ENCODE measurements at regions not wholly inside any gene's neighbourhood (a gene's known extent, or its start where the extent isn't known, plus 50 kb on each side); places are given as distances from the start of the nearest gene placed in this dataset.

DNA sequence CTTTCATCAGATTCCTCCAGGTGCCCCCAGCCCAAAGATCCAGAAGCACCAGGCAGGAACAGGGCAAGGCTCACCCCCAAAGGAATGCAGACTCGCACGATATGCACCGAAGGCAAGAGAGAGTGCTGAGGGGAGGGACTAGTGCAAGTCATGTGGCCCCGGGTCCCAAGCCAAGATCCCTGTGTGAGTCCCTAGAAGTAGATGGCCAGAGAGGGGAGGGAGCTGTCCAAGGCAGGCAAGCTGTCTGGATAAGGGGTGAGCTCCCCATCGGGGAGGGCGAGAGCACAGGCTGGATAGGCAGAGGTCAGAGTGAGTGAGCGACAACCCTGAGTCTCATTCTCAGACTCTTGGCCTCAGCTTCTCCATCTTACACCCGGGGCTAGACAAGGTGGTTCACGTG, 171.5 kb upstream of the LINGO1 start:
- no peak overlapping the region for H3K27ac ChIP-seq (ENCODE audit: low read depth in 1 of 3, low read length in 2 of 3)
- FAIRE-seq: no peak
- no peaks in the 10 kb centered on the region for H3K27me3 ChIP-seq (ENCODE audit: control insufficient read depth in 3 of 3, insufficient read depth in 3 of 3, low read length in 3 of 3)

DNA sequence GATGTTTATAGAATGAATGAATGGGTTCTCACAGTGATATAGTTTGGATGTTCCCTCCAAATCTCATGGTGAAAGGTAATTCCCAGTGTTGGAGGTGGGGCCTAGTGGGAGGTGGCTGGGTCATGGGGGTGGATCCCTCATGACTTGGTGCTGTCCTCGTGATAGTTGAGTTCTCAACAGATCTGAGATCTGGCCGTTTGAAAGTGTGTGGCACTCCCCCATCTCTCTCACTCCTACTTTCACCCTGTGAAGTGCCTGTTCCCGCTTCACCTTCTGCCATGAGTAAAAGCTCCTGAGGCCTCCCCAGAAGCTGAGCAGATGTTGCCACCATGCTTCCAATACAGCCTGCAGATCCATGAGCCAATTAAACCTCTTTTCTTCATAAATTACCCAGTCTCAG, 170.8 kb upstream of the LINGO1 start:
- 56 to 69% (median 64%) methylated on average over 3 of the region's 3 CpGs for WGBS, 3 donors

More for the DNA sequence above, 171.5 kb upstream of the LINGO1 start:
- WGBS, 3 donors: 74 to 78% (median 77%) methylated on average over 8 to 9 of the region's 9 CpGs
- no peak for DNase-seq
- Histone ChIP-seq H3K36me3 (ENCODE audit: control insufficient read depth in 3 of 3, insufficient read depth in 2 of 3, low read depth in 1 of 3, low read length in 3 of 3) (peaks cover 0 to 2% (median 0%) of the 10 kb centered on the region in 3 donors), H3K4me1 (ENCODE audit: control insufficient read depth in 3 of 3, insufficient read depth in 2 of 3, low read depth in 1 of 3, low read length in 2 of 3) (peaks cover 0 to 10% (median 0%) of the 10 kb centered on the region in 3 donors), H3K9me3 (ENCODE audit: control insufficient read depth in 2 of 2, insufficient read depth in 1 of 2, low read depth in 1 of 2, low read length in 1 of 2) (no peaks in the 10 kb centered on the region), H3K4me3 (ENCODE audit: low read depth in 1 of 3, low read length in 3 of 3) (no peak overlapping the region)

DNA sequence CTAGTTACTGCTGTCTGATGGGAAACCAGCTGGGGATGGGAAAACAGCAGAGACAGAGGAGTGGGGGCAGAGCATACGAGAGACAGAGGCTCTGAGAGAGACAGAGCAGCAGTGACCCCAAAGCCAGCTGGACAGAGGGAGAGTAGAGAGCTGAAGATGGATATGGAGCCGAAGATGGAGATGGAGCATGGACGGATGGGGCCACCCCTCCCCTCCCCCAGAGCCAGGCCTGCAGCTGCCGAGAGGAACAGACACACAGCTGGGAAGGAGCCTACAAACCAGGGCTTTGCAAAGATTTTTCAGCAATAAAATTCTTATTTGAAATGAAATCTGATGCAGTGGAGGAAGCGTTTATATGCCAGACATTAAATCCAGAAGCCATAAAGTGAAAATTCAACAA, 167.6 kb upstream of the LINGO1 start:
- no peaks in the 10 kb centered on the region for H3K4me1 ChIP-seq (ENCODE audit: control insufficient read depth in 3 of 3, insufficient read depth in 2 of 3, low read depth in 1 of 3, low read length in 2 of 3)
- 68 to 81% (median 71%) methylated on average over 5 of the region's 5 CpGs for WGBS, 3 donors
- no peak for DNase-seq
- H3K27ac ChIP-seq (ENCODE audit: low read depth in 1 of 3, low read length in 2 of 3): no peak overlapping the region
- no peaks in the 10 kb centered on the region for H3K9me3 ChIP-seq (ENCODE audit: control insufficient read depth in 2 of 2, insufficient read depth in 1 of 2, low read depth in 1 of 2, low read length in 1 of 2)
- no peak for FAIRE-seq
- no peaks in the 10 kb centered on the region for H3K36me3 ChIP-seq (ENCODE audit: control insufficient read depth in 3 of 3, insufficient read depth in 2 of 3, low read depth in 1 of 3, low read length in 3 of 3)
- no peaks in the 10 kb centered on the region for H3K27me3 ChIP-seq (ENCODE audit: control insufficient read depth in 3 of 3, insufficient read depth in 3 of 3, low read length in 3 of 3)
- no peak overlapping the region for H3K4me3 ChIP-seq (ENCODE audit: low read depth in 1 of 3, low read length in 3 of 3)

More for the DNA sequence above, 170.8 kb upstream of the LINGO1 start:
- H3K27ac ChIP-seq (ENCODE audit: low read depth in 1 of 3, low read length in 2 of 3): no peak overlapping the region
- DNase-seq (no peak), FAIRE-seq (no peak)
- no peaks in the 10 kb centered on the region for H3K27me3 ChIP-seq (ENCODE audit: control insufficient read depth in 3 of 3, insufficient read depth in 3 of 3, low read length in 3 of 3)
- no peak overlapping the region for H3K4me3 ChIP-seq (ENCODE audit: low read depth in 1 of 3, low read length in 3 of 3)
- H3K4me1 ChIP-seq (ENCODE audit: control insufficient read depth in 3 of 3, insufficient read depth in 2 of 3, low read depth in 1 of 3, low read length in 2 of 3): peaks cover 0 to 2% (median 0%) of the 10 kb centered on the region in 3 donors
- H3K36me3 ChIP-seq (ENCODE audit: control insufficient read depth in 3 of 3, insufficient read depth in 2 of 3, low read depth in 1 of 3, low read length in 3 of 3): peaks cover 0 to 2% (median 0%) of the 10 kb centered on the region in 3 donors
- H3K9me3 ChIP-seq (ENCODE audit: control insufficient read depth in 2 of 2, insufficient read depth in 1 of 2, low read depth in 1 of 2, low read length in 1 of 2): no peaks in the 10 kb centered on the region

DNA sequence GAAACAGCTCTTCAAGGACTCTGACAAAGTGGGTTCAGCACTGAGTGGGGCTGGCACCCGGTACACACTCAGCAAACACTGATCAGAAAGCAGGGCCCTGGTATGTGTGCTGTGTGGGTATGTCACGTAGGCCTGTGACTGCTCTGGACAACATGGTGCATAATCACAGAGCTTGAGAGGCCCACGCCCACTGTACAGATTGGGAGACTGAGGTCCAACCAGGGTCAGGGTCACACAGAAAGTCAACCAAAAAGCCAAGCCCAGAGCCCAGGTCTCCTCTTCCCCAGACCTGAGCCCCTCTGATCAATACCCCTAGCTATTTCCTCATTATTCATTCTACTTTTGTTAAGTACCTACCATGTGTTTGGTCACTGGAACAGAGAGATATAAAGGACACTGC, 166.1 kb upstream of the LINGO1 start:
- no peak overlapping the region for H3K4me3 ChIP-seq (ENCODE audit: low read depth in 1 of 3, low read length in 3 of 3)
- WGBS, 3 donors: 81 to 98% (median 89%) methylated on average over 3 of the region's 3 CpGs
- no peaks in the 10 kb centered on the region for H3K36me3 ChIP-seq (ENCODE audit: control insufficient read depth in 3 of 3, insufficient read depth in 2 of 3, low read depth in 1 of 3, low read length in 3 of 3)
- H3K4me1 ChIP-seq (ENCODE audit: control insufficient read depth in 3 of 3, insufficient read depth in 2 of 3, low read depth in 1 of 3, low read length in 2 of 3): no peaks in the 10 kb centered on the region
- H3K27me3 ChIP-seq (ENCODE audit: control insufficient read depth in 3 of 3, insufficient read depth in 3 of 3, low read length in 3 of 3): no peaks in the 10 kb centered on the region
- DNase-seq: no peak
- no peaks in the 10 kb centered on the region for H3K9me3 ChIP-seq (ENCODE audit: control insufficient read depth in 2 of 2, insufficient read depth in 1 of 2, low read depth in 1 of 2, low read length in 1 of 2)
- no peak overlapping the region for H3K27ac ChIP-seq (ENCODE audit: low read depth in 1 of 3, low read length in 2 of 3)
- FAIRE-seq: no peak

DNA sequence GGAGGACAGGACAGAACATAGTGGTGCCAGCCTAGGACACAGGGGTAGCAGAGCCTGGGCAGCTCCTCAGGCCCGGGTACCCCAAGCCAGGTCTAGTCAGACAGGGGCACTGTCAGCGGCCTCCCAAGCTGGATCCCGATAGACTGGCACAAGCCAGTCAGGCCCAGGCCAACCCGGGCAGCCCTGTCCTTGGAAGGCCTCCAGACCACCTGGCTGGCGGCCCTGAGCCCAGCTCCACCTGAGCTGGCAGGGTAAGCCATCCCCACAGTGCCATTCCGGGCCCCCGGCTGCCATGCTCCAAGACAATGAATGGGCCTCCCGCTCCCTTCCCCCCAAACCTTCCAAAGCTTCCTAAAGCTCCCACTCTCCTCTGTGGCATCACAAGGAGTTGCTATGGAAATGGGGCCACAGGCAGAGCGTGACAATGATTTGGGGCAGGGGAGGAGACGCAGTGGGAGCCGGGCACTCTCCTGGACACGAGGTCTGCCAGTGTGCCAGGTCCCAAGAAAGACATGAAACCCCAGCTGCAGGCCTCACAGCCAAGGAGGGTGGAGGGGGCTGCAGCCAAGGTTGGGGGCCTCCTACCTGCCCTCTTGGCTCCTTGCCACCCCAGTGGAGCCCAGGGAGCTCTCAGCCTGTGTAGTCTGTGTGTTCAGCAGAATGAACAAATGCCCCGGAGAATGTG, 165.6 kb upstream of the LINGO1 start:
- Histone ChIP-seq H3K4me1 (ENCODE audit: control insufficient read depth in 3 of 3, insufficient read depth in 2 of 3, low read depth in 1 of 3, low read length in 2 of 3) (no peaks in the 10 kb centered on the region), H3K9me3 (ENCODE audit: control insufficient read depth in 2 of 2, insufficient read depth in 1 of 2, low read depth in 1 of 2, low read length in 1 of 2) (no peaks in the 10 kb centered on the region), H3K4me3 (ENCODE audit: low read depth in 1 of 3, low read length in 3 of 3) (no peak overlapping the region), H3K27me3 (ENCODE audit: control insufficient read depth in 3 of 3, insufficient read depth in 3 of 3, low read length in 3 of 3) (no peaks in the 10 kb centered on the region), H3K27ac (ENCODE audit: low read depth in 1 of 3, low read length in 2 of 3) (no peak overlapping the region), H3K36me3 (ENCODE audit: control insufficient read depth in 3 of 3, insufficient read depth in 2 of 3, low read depth in 1 of 3, low read length in 3 of 3) (no peaks in the 10 kb centered on the region)
- FAIRE-seq (no peak), DNase-seq (no peak)
- 81 to 89% (median 82%) methylated on average over 13 of the region's 13 CpGs for WGBS, 3 donors

DNA sequence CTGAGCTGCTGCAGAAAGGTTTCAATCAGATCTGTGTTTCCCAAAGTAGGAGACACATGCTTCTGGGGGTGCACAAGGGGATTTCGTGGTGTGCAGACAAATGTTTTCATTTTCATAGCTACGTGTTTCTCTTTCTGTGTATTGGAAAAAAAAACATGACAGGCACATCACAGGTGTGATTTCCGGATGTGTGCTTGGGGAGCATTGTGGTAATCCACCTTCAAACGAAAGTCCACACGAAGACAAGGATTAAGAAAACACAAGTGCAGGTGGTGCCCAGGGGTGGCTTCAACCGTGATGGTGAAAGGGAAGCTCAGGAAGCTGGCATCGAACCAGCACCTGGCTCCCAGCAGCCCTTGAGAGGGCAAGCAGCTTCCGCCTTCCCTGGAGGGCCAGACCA, 164.6 kb upstream of the LINGO1 start:
- Histone ChIP-seq H3K4me3 (ENCODE audit: low read depth in 1 of 3, low read length in 3 of 3) (no peak overlapping the region), H3K27ac (ENCODE audit: low read depth in 1 of 3, low read length in 2 of 3) (no peak overlapping the region), H3K36me3 (ENCODE audit: control insufficient read depth in 3 of 3, insufficient read depth in 2 of 3, low read depth in 1 of 3, low read length in 3 of 3) (no peaks in the 10 kb centered on the region), H3K9me3 (ENCODE audit: control insufficient read depth in 2 of 2, insufficient read depth in 1 of 2, low read depth in 1 of 2, low read length in 1 of 2) (no peaks in the 10 kb centered on the region), H3K27me3 (ENCODE audit: control insufficient read depth in 3 of 3, insufficient read depth in 3 of 3, low read length in 3 of 3) (no peaks in the 10 kb centered on the region), H3K4me1 (ENCODE audit: control insufficient read depth in 3 of 3, insufficient read depth in 2 of 3, low read depth in 1 of 3, low read length in 2 of 3) (no peaks in the 10 kb centered on the region)
- FAIRE-seq: no peak
- DNase-seq: peak in 1 of 2 donors; percentile 7
- WGBS, 3 donors: 19 to 52% (median 27%) methylated on average over 8 of the region's 8 CpGs

DNA sequence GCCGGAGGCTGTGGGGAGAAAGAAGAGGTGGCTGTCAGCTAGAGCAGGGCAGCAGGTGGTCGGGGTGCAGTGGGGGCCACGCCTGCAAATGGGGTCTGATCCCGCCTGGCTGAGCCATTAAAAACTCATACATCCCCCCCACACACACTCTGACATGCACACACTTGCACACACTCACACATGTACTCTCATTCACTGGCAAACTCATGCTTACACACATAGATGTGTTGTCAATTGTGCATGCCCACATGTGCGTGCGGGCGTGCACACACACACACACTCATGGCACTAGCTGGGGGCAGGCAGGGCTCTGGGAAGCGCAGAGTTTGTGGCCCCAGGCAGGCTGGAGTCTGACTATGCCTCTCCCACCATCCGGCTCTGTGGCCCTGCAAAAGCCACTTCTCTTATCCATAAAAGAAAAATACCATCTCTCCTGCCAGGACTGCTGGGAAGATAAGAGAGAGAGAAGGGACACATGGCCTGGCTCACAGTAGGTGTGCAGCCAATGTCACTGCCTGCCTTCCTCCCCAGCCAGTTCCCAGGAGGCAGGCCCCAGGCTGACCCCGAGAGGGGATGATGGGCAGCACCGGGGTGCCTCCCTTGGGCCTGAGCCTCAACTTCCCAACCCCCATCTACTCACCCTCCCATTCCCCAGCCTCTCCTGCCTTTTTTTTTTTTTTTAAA, 163.5 kb upstream of the LINGO1 start:
- FAIRE-seq (no peak), DNase-seq (no peak)
- Histone ChIP-seq H3K4me1 (ENCODE audit: control insufficient read depth in 3 of 3, insufficient read depth in 2 of 3, low read depth in 1 of 3, low read length in 2 of 3) (no peaks in the 10 kb centered on the region), H3K9me3 (ENCODE audit: control insufficient read depth in 2 of 2, insufficient read depth in 1 of 2, low read depth in 1 of 2, low read length in 1 of 2) (no peaks in the 10 kb centered on the region), H3K27ac (ENCODE audit: low read depth in 1 of 3, low read length in 2 of 3) (no peak overlapping the region), H3K4me3 (ENCODE audit: low read depth in 1 of 3, low read length in 3 of 3) (no peak overlapping the region), H3K27me3 (ENCODE audit: control insufficient read depth in 3 of 3, insufficient read depth in 3 of 3, low read length in 3 of 3) (no peaks in the 10 kb centered on the region), H3K36me3 (ENCODE audit: control insufficient read depth in 3 of 3, insufficient read depth in 2 of 3, low read depth in 1 of 3, low read length in 3 of 3) (no peaks in the 10 kb centered on the region)
- 73 to 78% (median 75%) methylated on average over 11 of the region's 11 CpGs for WGBS, 3 donors

DNA sequence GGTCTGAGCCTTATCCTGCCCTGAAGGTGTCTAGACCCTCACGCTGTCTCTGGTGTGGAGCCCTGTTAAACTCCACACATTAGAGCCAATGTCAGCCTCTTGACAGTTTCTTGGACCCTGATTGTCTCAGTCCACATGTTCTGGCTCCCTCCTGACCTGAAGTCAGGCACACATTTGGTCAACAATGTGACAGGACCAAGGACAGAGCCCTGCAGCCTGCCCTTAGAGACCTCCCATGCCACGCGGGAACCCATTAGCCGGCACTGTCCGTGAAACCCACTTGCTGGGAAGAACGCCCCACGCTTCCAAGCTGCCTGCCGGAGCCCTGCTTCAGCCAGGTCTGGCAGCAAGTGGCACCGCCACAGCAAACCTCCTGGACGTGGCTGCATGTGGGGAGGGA, 162.7 kb upstream of the LINGO1 start:
- FAIRE-seq (no peak), DNase-seq (no peak)
- WGBS, 3 donors: 72 to 79% (median 76%) methylated on average over 10 of the region's 10 CpGs
- no peaks in the 10 kb centered on the region for H3K27me3 ChIP-seq (ENCODE audit: control insufficient read depth in 3 of 3, insufficient read depth in 3 of 3, low read length in 3 of 3)
- H3K36me3 ChIP-seq (ENCODE audit: control insufficient read depth in 3 of 3, insufficient read depth in 2 of 3, low read depth in 1 of 3, low read length in 3 of 3): no peaks in the 10 kb centered on the region
- H3K4me1 ChIP-seq (ENCODE audit: control insufficient read depth in 3 of 3, insufficient read depth in 2 of 3, low read depth in 1 of 3, low read length in 2 of 3): no peaks in the 10 kb centered on the region
- H3K4me3 ChIP-seq (ENCODE audit: low read depth in 1 of 3, low read length in 3 of 3): no peak overlapping the region
- H3K9me3 ChIP-seq (ENCODE audit: control insufficient read depth in 2 of 2, insufficient read depth in 1 of 2, low read depth in 1 of 2, low read length in 1 of 2): no peaks in the 10 kb centered on the region
- no peak overlapping the region for H3K27ac ChIP-seq (ENCODE audit: low read depth in 1 of 3, low read length in 2 of 3)
